Activated T-cell treated with anti-CD3 and anti-CD28 coated beads, Interleukin-2, amount 50 U/mL, for 48 hours (primary cell): ENCODE measurements at regions not wholly inside any gene's neighbourhood (a gene's known extent, or its start where the extent isn't known, plus 50 kb on each side); places are given as distances from the start of the nearest gene placed in this dataset.
"Not testable (repeated sequence)": the region's sequence is repeated elsewhere in the genome, so short reads cannot be mapped to it uniquely, and the experiment has no call there.

Experiments used
- DNase-seq, 2 experiments: peaks; one replicate each; pipeline ENCODE4 v3.0.0-alpha.2; 2020

GRCh38 chr6:114886670-114887436, 544.0 kb upstream of the HS3ST5 start:
- DNase-seq = no peak

GRCh38 chr6:114879693-114880092, 536.9 kb upstream of the HS3ST5 start:
- no peak for DNase-seq

GRCh38 chr6:114878091-114878490, 535.3 kb upstream of the HS3ST5 start:
- DNase-seq = no peak

- DNase-seq = no peak
These were observed 531.6 kb upstream of the HS3ST5 start for GRCh38 chr6:114874410-114874809.

- not testable (repeated sequence) for DNase-seq
These were observed 522.7 kb upstream of the HS3ST5 start for GRCh38 chr6:114865506-114865905.

GRCh38 chr6:114863610-114864009, 520.8 kb upstream of the HS3ST5 start:
- no peak for DNase-seq

GRCh38 chr6:114862819-114863218, 520.0 kb upstream of the HS3ST5 start:
- no peak for DNase-seq

- DNase-seq = no peak
These were observed 519.2 kb upstream of the HS3ST5 start for GRCh38 chr6:114862064-114862463.

GRCh38 chr6:114844359-114844758, 501.5 kb upstream of the HS3ST5 start:
- no peak for DNase-seq

GRCh38 chr6:114839019-114839418, 496.2 kb upstream of the HS3ST5 start:
- no peak for DNase-seq

- DNase-seq = no peak
These were observed 490.4 kb upstream of the HS3ST5 start for GRCh38 chr6:114833211-114833610.

- no peak for DNase-seq
These were observed 487.7 kb upstream of the HS3ST5 start for GRCh38 chr6:114830515-114830914.

GRCh38 chr6:114827135-114827534, 484.3 kb upstream of the HS3ST5 start:
- no peak for DNase-seq

GRCh38 chr6:114824409-114824808, 481.6 kb upstream of the HS3ST5 start:
- DNase-seq = no peak

- no peak for DNase-seq
These were observed 473.9 kb upstream of the HS3ST5 start for GRCh38 chr6:114816678-114817077.

- no peak for DNase-seq
These were observed 467.6 kb upstream of the HS3ST5 start for GRCh38 chr6:114810468-114810867.

- not testable (repeated sequence) for DNase-seq
These were observed 462.6 kb upstream of the HS3ST5 start for GRCh38 chr6:114805426-114805825.

- DNase-seq = no peak
These were observed 453.8 kb upstream of the HS3ST5 start for GRCh38 chr6:114796576-114796975.

GRCh38 chr6:114793428-114793827, 450.6 kb upstream of the HS3ST5 start:
- no peak for DNase-seq

- DNase-seq = no peak
These were observed 442.7 kb upstream of the HS3ST5 start for GRCh38 chr6:114785235-114786127.

- no peak for DNase-seq
These were observed 441.0 kb upstream of the HS3ST5 start for GRCh38 chr6:114783783-114784182.

GRCh38 chr6:114783083-114783482, 440.3 kb upstream of the HS3ST5 start:
- DNase-seq = no peak

GRCh38 chr6:114764866-114765265, 422.0 kb upstream of the HS3ST5 start:
- DNase-seq = no peak

- no peak for DNase-seq
These were observed 419.3 kb upstream of the HS3ST5 start for GRCh38 chr6:114762145-114762544.
